Stimulated activated CD4-positive, alpha-beta T cell treated with anti-CD3 and anti-CD28 coated beads, Interleukin-1b, Interleukin-23, amount 100 ng/mL, for 48 hours (primary cell): ENCODE measurements at regions not wholly inside any gene's neighbourhood (a gene's known extent, or its start where the extent isn't known, plus 50 kb on each side); places are given as distances from the start of the nearest gene placed in this dataset.
"Not testable (repeated sequence)": the region's sequence is repeated elsewhere in the genome, so short reads cannot be mapped to it uniquely, and the experiment has no call there.

Experiments used
- DNase-seq: peaks from one replicate; pipeline ENCODE4 v3.0.0-alpha.2; 2020

- DNase-seq = no peak
Observed at GRCh38 chr15:60275624-60276023, 122.2 kb downstream of the ANXA2 start.

- no peak for DNase-seq
Observed at GRCh38 chr15:60278879-60279278, 118.9 kb downstream of the ANXA2 start.

DNA sequence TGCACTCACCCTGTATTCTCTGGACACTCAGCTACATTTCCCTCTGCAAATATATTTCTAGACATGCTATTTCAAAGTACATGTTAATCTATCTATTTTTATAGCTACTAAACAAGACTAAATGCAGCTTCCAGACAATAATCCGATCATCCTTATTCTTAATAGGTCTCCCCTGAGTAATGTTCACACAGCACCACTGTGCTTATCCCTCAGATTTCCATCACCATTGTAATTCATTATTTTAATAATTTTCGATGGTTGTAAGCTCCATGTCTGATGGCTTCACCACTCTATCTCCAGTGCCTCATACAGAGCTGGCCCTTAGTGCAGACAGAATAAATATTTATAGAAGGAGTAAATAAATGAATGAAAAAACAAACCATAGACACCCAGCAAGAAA lies 117.5 kb downstream of the ANXA2 start:
- DNase-seq = no peak

DNA sequence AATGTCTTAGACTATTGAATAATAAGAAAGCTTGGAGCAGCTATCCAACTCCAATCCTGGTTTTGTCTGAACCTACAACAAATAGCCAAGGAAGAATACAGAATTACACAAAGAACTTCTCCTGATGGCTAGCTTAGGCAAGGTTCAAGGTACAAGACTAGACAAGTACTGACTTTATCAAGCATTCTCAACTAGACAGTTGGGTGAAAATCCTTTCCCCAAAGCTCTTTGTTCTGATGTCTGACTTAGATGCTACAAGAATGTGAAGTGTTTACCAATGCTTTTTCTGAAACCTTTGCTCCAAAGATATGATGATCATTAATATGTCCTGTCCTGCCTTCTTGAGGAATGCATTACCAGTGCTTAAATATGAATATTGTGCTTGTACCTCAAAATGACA lies 113.8 kb downstream of the ANXA2 start:
- DNase-seq = no peak

- not testable (repeated sequence) for DNase-seq
Observed at GRCh38 chr15:60295901-60296300, 101.9 kb downstream of the ANXA2 start.

GRCh38 chr15:60297047-60297446 lies 100.7 kb downstream of the ANXA2 start:
- peak; percentile 2 for DNase-seq
